ENCODE measurements at regions not wholly inside any gene's neighbourhood (a gene's known extent, or its start where the extent isn't known, plus 50 kb on each side); places are given as distances from the start of the nearest gene placed in this dataset.

- Histone ChIP-seq H2BK20ac (ENCODE audit: low read length) (no peak overlapping the region), H4K5ac (ENCODE audit: insufficient read length, low read depth, low read length) (no peak overlapping the region), H3K18ac (ENCODE audit: extremely low read depth, low read length) (no peak overlapping the region), H3K23ac (ENCODE audit: insufficient read length) (no peak overlapping the region), H2BK120ac (replicated peaks; ENCODE audit: low read depth, low read length) (no peak overlapping the region), H3K4me3 (ENCODE audit: extremely low read depth in 1 of 4, insufficient read depth in 2 of 4, low read depth in 3 of 4, low read length in 4 of 4) (no peak overlapping the region), H3K27me3 (replicated peaks in 1 of 4; ENCODE audit: control insufficient read depth in 3 of 4, extremely low read depth in 1 of 4, insufficient read depth in 3 of 4, low read length in 3 of 4) (no peaks in the 10 kb centered on the region), H3K4ac (replicated peaks; ENCODE audit: insufficient read length, low read depth, low read length) (no peak overlapping the region), H2BK15ac (ENCODE audit: low read length) (no peak overlapping the region), H4K20me1 (replicated peaks in 1 of 2; ENCODE audit: control insufficient read depth in 1 of 2, insufficient read depth in 2 of 2, low read length in 2 of 2) (no peaks in the 10 kb centered on the region), H3K4me1 (replicated peaks in 1 of 4; ENCODE audit: control insufficient read depth in 3 of 4, insufficient read depth in 4 of 4, low read length in 3 of 4) (peaks cover 0 to 2% (median 0%) of the 10 kb centered on the region in 4 experiments; a peak in 1 of 7 replicates), H3K23me2 (ENCODE audit: low read depth, low read length) (no peaks in the 10 kb centered on the region), H3K56ac (replicated peaks; ENCODE audit: insufficient read length, low read depth, low read length) (no peak overlapping the region), H3K27ac (ENCODE audit: low read depth, low read length) (no peak overlapping the region), H2AK5ac (ENCODE audit: low read depth, low read length) (no peak overlapping the region), H3K9me3 (ENCODE audit: insufficient read depth in 2 of 2, low read depth in 1 of 2, low read length in 1 of 2) (peaks cover 0 to 4% of the 10 kb centered on the region in 2 experiments; a peak in 2 of 4 replicates), H3K79me2 (ENCODE audit: control insufficient read depth in 1 of 2, insufficient read depth in 2 of 2, low read length in 2 of 2) (no peaks in the 10 kb centered on the region), H4K91ac (replicated peaks; ENCODE audit: insufficient read length, low read length) (no peak overlapping the region), H3K79me1 (ENCODE audit: low read depth, low read length) (no peaks in the 10 kb centered on the region), H3K9ac (replicated peaks in 1 of 4; ENCODE audit: extremely low read depth in 1 of 4, low read depth in 3 of 4, low read length in 3 of 4) (no peak overlapping the region), H3K4me2 (ENCODE audit: insufficient read depth in 1 of 2, low read depth in 2 of 2, low read length in 2 of 2) (no peak overlapping the region), H2BK12ac (ENCODE audit: low read depth, low read length) (no peak overlapping the region), H3K36me3 (ENCODE audit: control insufficient read depth in 2 of 4, insufficient read depth in 4 of 4, low read length in 3 of 4) (no peaks in the 10 kb centered on the region), H2AFZ (ENCODE audit: low read length) (no peak overlapping the region), H3K14ac (ENCODE audit: insufficient read length) (no peak overlapping the region), H4K8ac (ENCODE audit: extremely low read depth, insufficient read depth, low read length) (no peak overlapping the region), H2BK5ac (ENCODE audit: low read depth, low read length) (no peak overlapping the region)
- CTCF ChIA-PET (ENCODE audit: partially characterized antibody) = interaction anchor here (1.8 kb wide), 1 partner anchor 35 kb away, joined by 6 read pairs; no protein-coding TSS in a partner anchor
- 90% methylated on average over 4 of the region's 4 CpGs; no CpG with 5 or more reads in 1 of the 2 experiments for WGBS, 2 experiments (ENCODE audit: extremely low coverage in 1 of 2, insufficient coverage in 1 of 2, insufficient read length in 1 of 2, insufficient replicate concordance in 2 of 2, low coverage in 1 of 2, low lambda C conversion rate in 2 of 2, missing lambda C conversion rate in 1 of 2)
- DNase-seq (ENCODE audit: low read depth in 1 of 2, low spot score in 2 of 2) = no peak
- TF ChIP-seq CTBP2 (IDR thresholded peaks at IDR 0.05; ENCODE audit: borderline replicate concordance, insufficient read depth, insufficient read length, low read length) = no peak
- TF ChIP-seq JUN (IDR thresholded peaks at IDR 0.05; ENCODE audit: low read depth, low read length) = no peak
- TF ChIP-seq USF2 (IDR thresholded peaks at IDR 0.05; ENCODE audit: low read length) = no peak
- no peak for TF ChIP-seq ASH2L (IDR thresholded peaks at IDR 0.05; ENCODE audit: low read length)
- TF ChIP-seq JUND (IDR thresholded peaks at IDR 0.05; ENCODE audit: low read length) = no peak
- no peak for TF ChIP-seq SP2 (IDR thresholded peaks at IDR 0.05; ENCODE audit: low read length)
- no peak for TF ChIP-seq CBX8 (IDR thresholded peaks at IDR 0.05; ENCODE audit: borderline replicate concordance, low read depth, low read length)
- no peak for TF ChIP-seq BACH1 (IDR thresholded peaks at IDR 0.05; ENCODE audit: low read length)
- TF ChIP-seq EZH2 (IDR thresholded peaks at IDR 0.05; ENCODE audit: low read depth, low read length, severe bottlenecking) = no peak
- TF ChIP-seq NANOG (IDR thresholded peaks at IDR 0.05; ENCODE audit: insufficient read depth, low read depth, low read length, poor library complexity, severe bottlenecking) = no peak
- no peak for TF ChIP-seq NRF1 (IDR thresholded peaks at IDR 0.05; ENCODE audit: low read depth, low read length)
- TF ChIP-seq FOSL1 (IDR thresholded peaks at IDR 0.05; ENCODE audit: insufficient read depth, low read depth, low read length) = no peak
- POLR2A ChIA-PET (ENCODE audit: partially characterized antibody) = no interaction called here
- no peak for FAIRE-seq
Measured at GRCh38 chr11:45737056-45737455, 67.9 kb upstream of the SLC35C1 start.
